NCI-H2196 (cell line): ENCODE measurements at regions not wholly inside any gene's neighbourhood (a gene's known extent, or its start where the extent isn't known, plus 50 kb on each side); places are given as distances from the start of the nearest gene placed in this dataset.

Experiments used
- DNase-seq: peaks from one replicate; lab custom pipeline; 2025; ENCODE audit not compliant: unreplicated experiment; lab: John Stamatoyannopoulos, UW

- no peak for DNase-seq
Observed at GRCh38 chr17:77729587-77729986, 228.9 kb upstream of the TNRC6C start.

GRCh38 chr17:77730376-77730775 is 228.1 kb upstream of the TNRC6C start:
- DNase-seq: no peak

- no peak for DNase-seq
Observed at GRCh38 chr17:77733576-77734296, 224.8 kb upstream of the TNRC6C start.

- peak; percentile 100 for DNase-seq
Observed at GRCh38 chr17:77734371-77735080, 224.0 kb upstream of the TNRC6C start.

- peak; percentile 98 for DNase-seq
Observed at GRCh38 chr17:77735081-77735565, 223.4 kb upstream of the TNRC6C start.

GRCh38 chr17:77735566-77736198 is 222.8 kb upstream of the TNRC6C start:
- DNase-seq: peak; percentile 98

GRCh38 chr17:77736199-77736585 is 222.3 kb upstream of the TNRC6C start:
- peak; percentile 74 for DNase-seq

GRCh38 chr17:77736721-77737120 is 221.8 kb upstream of the TNRC6C start:
- DNase-seq: no peak

GRCh38 chr17:77737442-77738265 is 220.8 kb upstream of the TNRC6C start:
- DNase-seq: peak; percentile 92

- peak; percentile 91 for DNase-seq
Observed at GRCh38 chr17:77738751-77739531, 219.6 kb upstream of the TNRC6C start.

GRCh38 chr17:77740481-77740880 is 218.0 kb upstream of the TNRC6C start:
- no peak for DNase-seq

GRCh38 chr17:77741109-77741508 is 217.4 kb upstream of the TNRC6C start:
- no peak for DNase-seq

- DNase-seq: no peak
Observed at GRCh38 chr17:77742579-77742978, 215.9 kb upstream of the TNRC6C start.

- no peak for DNase-seq
Observed at GRCh38 chr17:77744066-77744988, 214.2 kb upstream of the TNRC6C start.

GRCh38 chr17:77745702-77746101 is 212.8 kb upstream of the TNRC6C start:
- no peak for DNase-seq

- no peak for DNase-seq
Observed at GRCh38 chr17:77746393-77746792, 212.1 kb upstream of the TNRC6C start.

- DNase-seq: no peak
Observed at GRCh38 chr17:77746896-77747554, 211.5 kb upstream of the TNRC6C start.

GRCh38 chr17:77748436-77748835 is 210.1 kb upstream of the TNRC6C start:
- DNase-seq: no peak

- DNase-seq: no peak
Observed at GRCh38 chr17:77749321-77749751, 209.2 kb upstream of the TNRC6C start.
